ENCODE measurements at regions not wholly inside any gene's neighbourhood (a gene's known extent, or its start where the extent isn't known, plus 50 kb on each side); places are given as distances from the start of the nearest gene placed in this dataset.
A peak's percentile ranks its signal among the peaks of the same experiment; 100 is the strongest.
"Not testable (repeated sequence)": the region's sequence is repeated elsewhere in the genome, so short reads cannot be mapped to it uniquely, and the experiment has no call there.

DNA sequence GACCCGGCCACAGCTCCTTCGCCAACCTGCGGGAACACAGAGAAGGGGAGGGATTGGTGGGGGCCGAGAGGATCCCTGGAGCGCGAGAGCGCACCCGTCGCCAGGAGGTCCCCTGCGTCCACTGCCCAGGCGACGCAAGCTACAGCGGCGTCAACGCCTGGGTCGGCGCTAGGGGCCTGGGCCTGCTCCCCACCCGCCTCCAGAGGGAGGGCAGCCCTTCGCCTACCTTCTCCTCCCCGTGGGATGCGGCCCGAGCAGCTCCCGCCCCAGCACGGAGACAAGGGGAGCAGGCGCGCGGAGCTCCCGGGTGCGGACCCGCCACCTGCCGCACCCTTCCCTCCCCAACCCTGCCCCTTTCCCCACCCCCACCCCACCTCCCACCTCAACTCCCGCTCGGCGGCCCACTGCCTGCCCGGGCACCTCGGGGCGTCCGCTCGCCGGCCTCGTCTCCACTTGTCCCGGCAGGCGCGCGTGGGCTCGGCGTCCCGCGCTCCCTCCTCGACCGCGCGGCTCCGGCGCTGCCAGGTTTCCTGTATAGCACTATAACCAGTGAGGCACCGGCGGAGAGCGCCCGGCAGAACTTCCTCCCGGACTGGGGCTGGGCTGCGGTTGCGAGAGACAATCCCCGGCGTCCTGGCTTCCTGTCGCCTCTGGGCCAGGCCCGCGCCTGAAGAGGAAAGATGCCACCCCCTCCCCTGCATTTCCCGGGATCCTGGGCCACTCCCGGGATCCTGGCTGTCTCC, 119.1 kb upstream of the SMURF2 start:
- intact Hi-C loops (cut with DNase I), result no loop called here
- no peaks in the 10 kb centered on the region for H3K9me3 ChIP-seq (ENCODE audit: control insufficient read depth, low read length)
- DNase-seq (peak; percentile 85 to 87), ATAC-seq (ENCODE audit: low FRiP score) (peak; percentile 35)
- no peaks in the 10 kb centered on the region for H3K27me3 ChIP-seq (ENCODE audit: control insufficient read depth in 1 of 2, insufficient read depth in 2 of 2, low read length in 1 of 2)
- no peaks in the 10 kb centered on the region for H3K4me1 ChIP-seq (ENCODE audit: control insufficient read depth in 1 of 2, insufficient read depth in 2 of 2, low read length in 2 of 2)
- no peak overlapping the region for H3K4me3 ChIP-seq (ENCODE audit: low read length in 2 of 2)
- 1% methylated on average over 53 to 69 of the region's 69 CpGs for WGBS, 2 donors
- peaks cover 0 to 7% of the 10 kb centered on the region in 2 donors for H3K36me3 ChIP-seq (ENCODE audit: control insufficient read depth in 1 of 2, insufficient read depth in 2 of 2, low read length in 1 of 2)
- no peak overlapping the region for H3K27ac ChIP-seq (ENCODE audit: low read depth in 1 of 2, low read length in 2 of 2)

DNA sequence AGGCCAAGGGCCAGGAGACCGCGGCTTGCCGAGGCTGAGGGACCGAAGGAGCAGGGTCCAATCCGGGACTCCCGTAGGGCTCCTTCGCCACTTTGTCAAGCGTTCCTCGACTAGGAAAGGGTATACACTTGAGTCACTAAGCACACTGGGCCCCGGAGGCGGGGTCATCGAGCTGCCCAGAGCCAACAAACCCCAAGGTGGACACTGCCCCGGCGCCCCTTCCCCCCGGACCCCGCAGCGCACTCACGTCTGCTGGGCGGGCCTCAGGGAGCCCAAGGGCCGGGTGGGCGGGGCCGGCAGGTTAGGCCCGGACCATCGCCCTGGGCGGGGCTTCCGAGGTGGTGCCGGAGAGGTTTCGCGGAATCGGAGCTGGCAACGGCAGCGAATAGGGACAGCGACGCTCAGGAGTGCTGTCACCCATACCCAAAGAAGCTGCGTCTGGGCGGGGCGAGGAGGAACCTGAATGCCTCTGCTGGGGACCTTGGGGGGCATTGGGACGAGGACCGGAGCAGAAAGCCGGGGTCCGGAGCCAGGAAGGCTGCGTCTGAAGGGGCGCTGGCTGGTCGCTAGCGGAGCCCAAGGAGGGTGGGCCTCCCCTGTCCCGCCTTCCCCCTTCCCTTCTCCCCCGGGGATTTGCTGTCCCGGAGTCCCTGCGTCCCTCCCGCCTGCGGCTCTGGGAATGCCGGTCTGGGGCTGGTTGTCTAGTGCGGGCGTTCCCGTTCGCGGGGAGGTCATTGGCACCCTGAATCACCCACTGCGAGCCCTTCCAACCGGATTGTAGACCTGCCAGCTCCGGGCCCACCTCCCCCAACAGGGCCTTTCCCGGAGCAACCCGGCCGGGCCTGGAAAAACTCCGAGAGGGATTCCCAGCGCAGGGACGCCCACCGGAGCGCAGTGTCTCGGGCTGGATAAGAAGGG, 118.2 kb upstream of the SMURF2 start:
- Histone ChIP-seq H3K27ac (ENCODE audit: low read depth in 1 of 2, low read length in 2 of 2) (no peak overlapping the region), H3K4me1 (ENCODE audit: control insufficient read depth in 1 of 2, insufficient read depth in 2 of 2, low read length in 2 of 2) (no peaks in the 10 kb centered on the region), H3K36me3 (ENCODE audit: control insufficient read depth in 1 of 2, insufficient read depth in 2 of 2, low read length in 1 of 2) (peaks cover 0 to 6% of the 10 kb centered on the region in 2 donors), H3K27me3 (ENCODE audit: control insufficient read depth in 1 of 2, insufficient read depth in 2 of 2, low read length in 1 of 2) (no peaks in the 10 kb centered on the region), H3K9me3 (ENCODE audit: control insufficient read depth, low read length) (no peaks in the 10 kb centered on the region), H3K4me3 (ENCODE audit: low read length in 2 of 2) (peak overlapping the region in 1 of 2 donors; percentile 30)
- ATAC-seq (ENCODE audit: low FRiP score) (peak; percentile 2), DNase-seq (peak; percentile 81 to 84)
- intact Hi-C loops (cut with DNase I), result no loop called here
- WGBS, 2 donors, result 2% methylated on average over 60 to 69 of the region's 69 CpGs

DNA sequence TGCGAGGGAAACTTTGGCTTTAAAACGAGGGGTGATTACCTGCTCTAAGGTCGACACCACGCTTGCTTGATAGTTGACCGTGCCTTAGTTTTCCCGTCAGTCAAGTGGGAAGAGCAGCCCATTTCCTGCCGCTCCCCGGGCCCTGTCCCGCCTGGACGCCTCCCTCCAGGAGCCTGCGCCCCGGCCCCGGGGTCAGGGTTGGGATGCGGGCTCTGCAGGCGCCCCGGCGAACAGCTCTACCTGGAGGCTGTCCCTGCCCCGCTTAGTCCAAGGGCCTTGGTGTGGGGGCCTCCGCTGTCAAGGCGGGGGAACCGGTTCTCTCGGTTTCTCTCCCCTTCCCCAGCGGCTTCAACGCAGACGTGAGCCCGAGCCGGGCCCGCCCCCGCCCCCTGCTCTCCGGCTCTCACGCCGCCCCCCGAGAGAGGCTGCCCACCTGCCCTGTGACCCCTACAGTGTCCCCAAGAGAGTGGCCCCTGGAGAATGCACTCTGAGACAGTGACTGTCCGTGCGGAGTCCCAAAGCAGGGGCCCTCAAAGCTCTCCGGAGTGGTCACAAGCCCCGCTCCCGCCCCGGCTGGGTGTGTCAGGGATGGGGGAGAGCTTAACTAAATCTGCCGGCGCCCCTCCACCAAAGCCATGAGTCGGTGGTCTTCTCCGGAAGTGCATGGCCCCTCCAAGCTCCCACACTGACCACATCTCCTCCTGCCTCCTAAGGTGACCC, 117.4 kb upstream of the SMURF2 start:
- peak in 1 of 2 donors; percentile 71 for DNase-seq
- Histone ChIP-seq H3K27me3 (ENCODE audit: control insufficient read depth in 1 of 2, insufficient read depth in 2 of 2, low read length in 1 of 2) (no peaks in the 10 kb centered on the region), H3K36me3 (ENCODE audit: control insufficient read depth in 1 of 2, insufficient read depth in 2 of 2, low read length in 1 of 2) (peaks cover 0 to 2% of the 10 kb centered on the region in 2 donors), H3K4me3 (ENCODE audit: low read length in 2 of 2) (no peak overlapping the region), H3K4me1 (ENCODE audit: control insufficient read depth in 1 of 2, insufficient read depth in 2 of 2, low read length in 2 of 2) (no peaks in the 10 kb centered on the region), H3K27ac (ENCODE audit: low read depth in 1 of 2, low read length in 2 of 2) (no peak overlapping the region), H3K9me3 (ENCODE audit: control insufficient read depth, low read length) (no peaks in the 10 kb centered on the region)
- no peak for ATAC-seq (ENCODE audit: low FRiP score)
- 9 to 12% methylated on average over 37 to 43 of the region's 43 CpGs for WGBS, 2 donors
- intact Hi-C loops (cut with DNase I), result no loop called here

DNA sequence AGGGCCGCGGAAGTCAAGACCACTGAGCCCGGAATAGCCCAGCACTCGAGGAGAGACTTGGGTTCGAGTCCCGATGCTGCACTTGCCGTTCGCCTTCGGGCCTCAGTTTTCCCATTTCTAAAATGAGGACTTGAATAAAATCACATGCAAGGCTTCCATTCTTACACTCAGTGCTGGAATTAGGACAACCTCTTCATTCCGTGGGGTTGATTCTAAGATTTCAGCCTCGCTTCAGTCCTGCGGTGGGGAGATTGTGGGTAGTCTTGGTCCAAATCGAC, 116.9 kb upstream of the SMURF2 start:
- H3K27me3 ChIP-seq (ENCODE audit: control insufficient read depth in 1 of 2, insufficient read depth in 2 of 2, low read length in 1 of 2); H3K9me3 ChIP-seq (ENCODE audit: control insufficient read depth, low read length); DNase-seq; H3K4me1 ChIP-seq (ENCODE audit: control insufficient read depth in 1 of 2, insufficient read depth in 2 of 2, low read length in 2 of 2); intact Hi-C loops (cut with DNase I); H3K36me3 ChIP-seq (ENCODE audit: control insufficient read depth in 1 of 2, insufficient read depth in 2 of 2, low read length in 1 of 2); H3K27ac ChIP-seq (ENCODE audit: low read depth in 1 of 2, low read length in 2 of 2); H3K4me3 ChIP-seq (ENCODE audit: low read length in 2 of 2); ATAC-seq (ENCODE audit: low FRiP score): not testable (repeated sequence)
- WGBS, 2 donors, result 12% methylated on average over 13 of the region's 13 CpGs

DNA sequence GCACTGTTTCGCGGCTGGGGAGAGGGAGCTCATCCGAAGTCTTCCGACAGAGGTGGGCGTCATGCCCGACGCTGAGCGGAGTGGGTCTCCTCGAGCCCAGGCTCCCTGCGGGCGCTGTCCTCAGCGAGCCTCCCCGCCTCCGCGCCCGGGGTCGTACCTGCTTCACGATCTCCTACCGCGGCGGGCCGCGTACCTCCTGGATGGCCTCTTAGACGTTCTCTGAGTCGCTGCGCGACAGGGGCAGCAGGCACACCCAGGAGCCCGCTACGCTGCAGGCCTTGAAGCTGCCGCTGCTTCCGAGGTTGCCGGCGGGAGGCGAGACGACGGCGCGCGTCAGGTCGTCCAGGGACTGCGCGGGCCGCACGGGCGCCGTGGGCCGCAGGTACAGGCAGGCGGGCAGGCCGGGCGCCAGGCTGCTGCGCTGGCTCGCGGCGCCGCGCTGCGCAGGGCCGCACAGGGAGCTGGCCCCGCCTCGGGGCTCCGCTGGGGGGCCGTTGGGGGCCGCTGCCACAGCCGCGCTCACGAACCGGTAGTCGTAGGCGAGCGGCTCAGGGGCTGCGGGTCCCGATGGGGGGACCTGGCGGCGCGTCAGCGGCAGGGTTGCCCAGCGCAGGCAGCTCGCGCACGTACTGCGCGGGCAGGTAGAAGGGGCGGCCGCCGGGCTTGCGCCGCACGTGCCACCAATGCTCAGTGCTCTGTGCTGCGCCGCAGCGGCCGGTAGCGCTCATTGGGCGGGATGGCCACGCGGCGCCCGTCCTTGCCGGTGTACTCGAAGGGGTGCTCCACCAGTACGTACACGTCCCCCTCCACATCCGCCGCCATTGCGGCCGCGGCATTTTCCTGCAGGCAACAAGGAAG, 116.4 kb upstream of the SMURF2 start:
- Histone ChIP-seq H3K36me3 (ENCODE audit: control insufficient read depth in 1 of 2, insufficient read depth in 2 of 2, low read length in 1 of 2) (no peaks in the 10 kb centered on the region), H3K27me3 (ENCODE audit: control insufficient read depth in 1 of 2, insufficient read depth in 2 of 2, low read length in 1 of 2) (no peaks in the 10 kb centered on the region), H3K9me3 (ENCODE audit: control insufficient read depth, low read length) (no peaks in the 10 kb centered on the region), H3K4me3 (ENCODE audit: low read length in 2 of 2) (peak overlapping the region in 1 of 2 donors; percentile 3), H3K27ac (ENCODE audit: low read depth in 1 of 2, low read length in 2 of 2) (no peak overlapping the region), H3K4me1 (ENCODE audit: control insufficient read depth in 1 of 2, insufficient read depth in 2 of 2, low read length in 2 of 2) (no peaks in the 10 kb centered on the region)
- DNase-seq (peak in 1 of 2 donors; percentile 81), ATAC-seq (ENCODE audit: low FRiP score) (no peak)
- intact Hi-C loops (cut with DNase I), result no loop called here
- WGBS, 2 donors, result 1 to 3% methylated on average over 81 to 107 of the region's 107 CpGs

DNA sequence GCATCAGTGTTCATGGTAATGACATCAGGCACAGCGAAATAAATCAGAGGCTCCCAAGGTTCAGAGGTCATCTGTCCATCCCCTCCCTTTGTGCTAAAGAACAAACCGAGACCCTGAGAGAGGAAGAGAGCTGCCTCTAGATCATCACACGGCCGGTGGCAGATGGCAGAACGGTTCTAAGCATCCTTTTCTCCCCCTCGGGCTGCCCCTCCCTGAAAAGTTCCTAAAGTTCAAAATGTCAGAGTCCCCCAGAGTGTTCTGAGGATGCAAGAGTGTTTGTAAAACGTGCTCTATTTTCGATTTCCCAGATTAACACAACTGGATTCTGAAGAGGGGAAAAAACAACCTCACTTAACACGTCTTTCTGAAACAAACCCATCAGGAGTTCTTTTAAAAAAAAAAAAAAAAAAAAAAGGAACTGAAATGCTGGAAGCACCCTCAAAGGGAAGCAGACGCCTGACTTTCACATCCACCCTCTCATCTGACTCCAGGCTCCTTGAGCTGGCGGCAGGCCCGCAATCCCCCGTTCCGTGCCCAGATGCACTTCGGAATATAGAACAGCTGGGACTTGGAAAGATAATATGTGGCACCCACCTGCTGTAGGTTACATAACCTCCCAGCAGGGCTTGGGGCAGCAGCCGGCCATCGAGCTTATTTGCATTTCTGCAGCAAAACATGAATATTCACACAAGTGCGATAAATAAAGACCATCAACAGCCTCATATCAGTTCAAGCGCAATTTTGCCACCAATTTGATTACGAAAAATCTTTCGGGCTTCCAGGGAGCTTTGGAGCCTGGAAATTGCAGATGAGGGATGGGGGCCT, 115.5 kb upstream of the SMURF2 start:
- Histone ChIP-seq H3K4me3 (ENCODE audit: low read length in 2 of 2) (no peak overlapping the region), H3K27me3 (ENCODE audit: control insufficient read depth in 1 of 2, insufficient read depth in 2 of 2, low read length in 1 of 2) (no peaks in the 10 kb centered on the region), H3K36me3 (ENCODE audit: control insufficient read depth in 1 of 2, insufficient read depth in 2 of 2, low read length in 1 of 2) (no peaks in the 10 kb centered on the region), H3K27ac (ENCODE audit: low read depth in 1 of 2, low read length in 2 of 2) (no peak overlapping the region), H3K9me3 (ENCODE audit: control insufficient read depth, low read length) (no peaks in the 10 kb centered on the region), H3K4me1 (ENCODE audit: control insufficient read depth in 1 of 2, insufficient read depth in 2 of 2, low read length in 2 of 2) (no peaks in the 10 kb centered on the region)
- WGBS, 2 donors, result 8 to 9% methylated on average over 21 of the region's 21 CpGs
- DNase-seq, result peak in 1 of 2 donors; percentile 78
- ATAC-seq (ENCODE audit: low FRiP score), result no peak
- intact Hi-C loops (cut with DNase I), result no loop called here

DNA sequence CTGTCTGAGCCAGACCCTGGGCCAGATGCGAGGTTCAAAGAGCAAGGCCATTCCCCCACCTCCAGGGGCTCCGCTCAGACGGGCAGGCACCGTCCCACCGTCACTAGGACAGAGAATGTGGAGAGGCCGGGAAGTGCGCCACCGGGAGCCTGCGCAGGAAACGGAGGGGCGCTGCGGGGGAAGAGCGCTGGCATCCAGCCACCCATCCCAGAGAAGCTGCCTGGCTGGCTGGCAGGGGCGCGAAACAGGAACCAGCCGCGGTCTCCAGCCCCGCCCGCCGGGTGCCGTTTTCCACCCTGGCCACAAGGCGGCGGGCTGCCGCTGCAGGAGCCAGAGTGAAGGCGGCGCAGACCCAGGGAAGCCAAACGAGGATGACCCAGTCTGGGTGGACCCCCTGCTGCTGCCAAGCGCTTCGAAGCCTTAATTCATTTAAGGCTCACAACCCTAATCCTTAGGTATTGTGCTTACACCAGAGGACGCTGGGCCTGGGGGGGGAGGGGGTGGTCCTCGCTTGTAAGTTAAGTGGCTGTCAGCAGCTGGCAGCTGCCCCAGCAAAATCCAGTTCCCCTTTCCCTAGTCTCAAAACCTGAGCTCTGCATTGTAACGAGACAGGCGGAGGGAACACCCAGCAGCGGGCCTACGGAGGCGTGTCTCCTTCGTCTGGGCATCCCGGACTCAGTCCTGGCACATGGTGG, 114.8 kb upstream of the SMURF2 start:
- not testable (repeated sequence) for H3K4me3 ChIP-seq (ENCODE audit: low read length in 2 of 2); H3K9me3 ChIP-seq (ENCODE audit: control insufficient read depth, low read length)

More for the DNA sequence above, 114.8 kb upstream of the SMURF2 start:
- H3K27ac ChIP-seq (ENCODE audit: low read depth in 1 of 2, low read length in 2 of 2); H3K4me1 ChIP-seq (ENCODE audit: control insufficient read depth in 1 of 2, insufficient read depth in 2 of 2, low read length in 2 of 2); H3K27me3 ChIP-seq (ENCODE audit: control insufficient read depth in 1 of 2, insufficient read depth in 2 of 2, low read length in 1 of 2); intact Hi-C loops (cut with DNase I); H3K36me3 ChIP-seq (ENCODE audit: control insufficient read depth in 1 of 2, insufficient read depth in 2 of 2, low read length in 1 of 2): not testable (repeated sequence)
- DNase-seq (peak; percentile 89 to 92), ATAC-seq (ENCODE audit: low FRiP score) (peak; percentile 86)
- WGBS, 2 donors, result 3 to 4% methylated on average over 37 to 38 of the region's 38 CpGs

Data from aorta (tissue), 5 donors.